8988T (cell line): ENCODE measurements at regions not wholly inside any gene's neighbourhood (a gene's known extent, or its start where the extent isn't known, plus 50 kb on each side); places are given as distances from the start of the nearest gene placed in this dataset.

Experiments used
- DNase-seq: peaks from one replicate; pipeline ENCODE4 v3.0.0; 2011

DNA sequence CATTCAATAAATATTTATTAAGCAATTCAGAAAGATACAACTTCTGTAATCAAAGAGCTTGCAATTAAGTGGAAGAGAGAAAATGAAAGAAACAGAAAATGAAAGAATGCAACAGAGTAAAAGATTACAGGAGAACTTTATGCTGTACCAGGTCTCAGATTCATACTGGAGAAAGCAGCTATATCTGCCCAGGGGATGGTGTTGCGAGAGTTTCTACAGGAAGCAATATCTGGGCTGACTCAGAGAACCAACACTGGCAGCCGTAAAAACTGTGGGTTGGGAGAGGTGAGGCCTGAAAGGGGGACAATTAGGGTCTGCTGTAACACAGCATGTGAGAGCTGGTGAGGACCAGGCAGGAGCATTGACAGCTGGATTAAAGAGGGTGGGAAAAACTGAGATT is 256.7 kb upstream of the TCF21 start:
- no peak for DNase-seq

DNA sequence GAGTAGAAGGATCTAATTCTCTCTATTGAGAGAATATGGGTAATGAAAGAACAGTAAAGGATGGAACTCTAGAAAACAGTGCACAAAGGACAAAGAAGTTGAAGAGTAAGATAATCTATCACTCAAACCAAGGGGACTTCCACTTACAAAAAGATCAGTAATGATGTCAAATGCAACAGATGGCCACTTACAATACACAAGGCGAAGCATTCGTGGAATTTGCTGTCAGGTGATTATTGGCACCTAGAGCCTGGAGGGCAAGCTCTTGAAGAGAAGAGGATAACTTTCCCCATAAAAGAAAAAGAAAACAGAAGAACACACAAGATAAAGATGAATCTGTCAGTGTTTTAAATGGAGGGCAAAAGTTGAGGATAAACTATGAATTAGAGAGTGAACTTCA is 256.0 kb upstream of the TCF21 start:
- no peak for DNase-seq

DNA sequence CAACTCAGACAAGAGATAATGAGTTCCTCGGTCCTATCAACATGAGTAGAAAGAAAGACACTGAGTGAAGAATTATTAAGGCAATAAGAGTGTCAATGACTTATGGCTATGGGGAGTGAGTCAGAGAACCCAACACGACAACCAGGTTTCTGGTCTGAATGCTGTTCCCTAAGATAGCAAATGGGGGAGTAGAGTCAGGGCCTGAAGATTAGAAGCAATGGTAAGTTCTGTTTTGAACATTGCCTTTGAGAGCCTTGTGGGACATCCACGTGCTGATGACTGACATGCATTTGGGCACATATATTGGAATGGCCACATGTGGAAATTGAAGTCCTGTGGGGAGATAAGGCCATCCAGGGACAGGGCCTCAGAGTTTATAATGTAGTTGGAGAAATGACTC is 254.4 kb upstream of the TCF21 start:
- no peak for DNase-seq

DNA sequence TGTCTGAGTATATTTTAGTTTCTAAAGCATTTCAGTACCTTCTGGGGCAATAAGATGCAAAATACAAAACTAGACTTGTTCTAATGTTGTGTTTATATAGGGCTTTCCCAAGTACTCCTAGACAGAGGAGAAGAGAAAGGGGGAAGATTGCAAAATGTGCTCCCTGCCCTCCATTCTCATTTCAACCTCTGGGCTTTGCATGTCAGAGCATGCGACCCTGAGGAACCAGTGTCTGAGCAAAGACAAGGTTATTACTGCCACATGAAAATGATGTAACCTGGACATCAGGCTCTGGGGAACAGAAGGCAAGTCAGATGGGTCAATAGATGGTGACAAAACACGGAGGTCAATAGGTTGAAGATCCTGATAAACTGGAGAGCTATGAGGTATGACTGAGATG is 253.5 kb upstream of the TCF21 start:
- DNase-seq, result no peak

DNA sequence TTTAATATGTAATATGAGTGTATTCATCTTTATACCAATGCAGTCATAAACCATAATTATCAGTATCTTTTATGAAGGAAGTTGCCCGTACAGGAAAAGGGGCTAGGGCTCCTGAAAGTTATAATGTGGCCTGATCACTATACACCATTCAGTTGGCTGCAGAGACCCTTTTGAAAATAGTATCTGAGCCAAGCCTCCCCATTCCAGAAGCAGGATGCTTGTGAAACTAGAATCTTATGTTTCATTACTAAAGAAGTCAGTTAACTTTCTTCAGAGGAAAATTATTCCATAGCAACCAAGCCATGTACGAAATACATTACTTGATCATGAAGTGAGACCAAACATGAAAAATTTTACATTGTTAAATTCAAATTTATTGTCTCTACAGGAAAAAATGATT is 251.5 kb upstream of the TCF21 start:
- DNase-seq, result no peak

DNA sequence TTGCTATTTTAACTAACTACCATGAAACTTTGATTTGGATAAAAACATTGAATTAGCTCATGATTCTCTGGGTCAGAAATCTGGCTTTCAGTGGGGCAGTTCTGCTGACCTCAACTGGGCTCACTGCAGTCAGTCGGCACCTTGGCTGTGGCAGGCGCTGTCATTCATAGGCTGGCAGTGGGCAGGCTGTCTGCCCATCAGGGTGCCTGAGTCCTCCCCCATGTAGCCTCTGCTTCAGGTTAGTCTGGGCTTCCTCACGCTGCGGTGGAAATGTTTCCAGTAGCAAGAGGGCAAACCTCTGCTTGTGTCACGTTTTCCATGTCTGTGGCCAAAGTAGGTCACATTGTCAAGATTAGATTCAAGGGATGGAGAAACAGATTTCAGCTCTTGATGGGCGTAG is 251.0 kb upstream of the TCF21 start:
- no peak for DNase-seq

DNA sequence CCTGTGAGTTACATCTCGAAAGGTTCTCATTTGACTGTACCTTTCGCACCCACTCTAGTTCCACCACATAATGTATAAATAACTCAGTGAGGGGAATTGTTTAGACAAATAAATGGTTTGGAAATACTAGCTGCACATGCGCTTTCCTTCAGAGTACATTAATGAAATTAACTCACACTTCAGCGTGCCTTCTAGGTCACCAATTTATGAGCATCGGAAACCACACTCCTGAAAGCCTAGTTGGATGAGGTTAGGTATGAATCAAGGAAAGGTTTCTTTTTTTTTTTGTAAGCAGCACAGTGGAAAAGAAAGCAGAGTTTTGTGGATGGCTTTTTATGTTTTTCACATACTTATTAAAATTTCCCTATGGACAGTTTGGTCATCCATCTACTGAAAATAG is 247.8 kb upstream of the TCF21 start:
- DNase-seq, result no peak

DNA sequence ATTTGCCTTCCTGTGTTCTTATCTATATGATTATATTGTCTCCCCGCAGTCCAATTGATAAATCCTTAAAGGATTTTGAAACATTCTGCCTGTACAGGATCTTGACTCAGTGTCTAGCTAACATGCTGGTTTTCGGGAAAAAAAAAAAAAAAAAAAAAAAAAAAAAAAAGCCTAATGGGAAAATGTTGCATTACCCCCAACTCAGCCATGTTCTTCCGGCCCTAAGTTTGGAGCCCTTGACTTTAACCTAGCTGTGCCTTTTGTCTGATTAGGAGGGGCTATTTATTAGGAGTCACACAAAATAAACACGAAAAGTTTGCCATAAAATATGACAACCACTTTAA is 244.4 kb upstream of the TCF21 start:
- no peak for DNase-seq

DNA sequence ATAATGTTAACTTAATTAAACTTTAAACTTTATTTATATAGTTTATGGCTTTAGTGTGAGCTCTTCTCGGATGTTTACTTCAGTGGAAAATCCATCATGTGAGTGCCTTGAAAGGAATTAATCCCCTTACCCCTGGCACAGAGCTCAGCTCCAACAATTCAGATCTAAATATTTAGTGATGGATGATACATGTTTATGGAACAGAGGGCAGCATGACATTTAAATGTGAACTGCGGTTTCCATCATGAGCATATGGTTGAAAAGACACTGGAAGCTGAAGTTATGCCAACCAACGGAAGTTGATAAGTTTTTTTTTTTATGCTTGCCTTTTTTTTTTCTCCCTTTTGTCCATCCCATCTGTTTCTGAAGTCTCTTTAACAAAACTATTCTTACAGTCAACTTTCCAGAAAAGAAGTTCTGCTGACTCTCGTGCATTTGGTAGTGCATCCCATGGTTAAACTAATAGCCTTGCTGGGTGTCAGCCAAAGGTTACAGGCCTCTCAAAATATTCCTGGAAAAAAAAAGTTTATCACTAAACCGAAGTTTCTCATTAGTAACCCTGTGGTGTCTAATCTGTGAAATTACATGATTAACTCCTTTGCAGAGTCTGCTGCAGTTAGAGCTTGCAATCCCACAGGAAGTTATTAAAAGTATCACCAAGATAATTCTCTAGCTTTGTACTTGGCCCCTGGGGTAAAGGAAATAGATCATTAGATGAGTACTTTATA is 243.9 kb upstream of the TCF21 start:
- no peak for DNase-seq

DNA sequence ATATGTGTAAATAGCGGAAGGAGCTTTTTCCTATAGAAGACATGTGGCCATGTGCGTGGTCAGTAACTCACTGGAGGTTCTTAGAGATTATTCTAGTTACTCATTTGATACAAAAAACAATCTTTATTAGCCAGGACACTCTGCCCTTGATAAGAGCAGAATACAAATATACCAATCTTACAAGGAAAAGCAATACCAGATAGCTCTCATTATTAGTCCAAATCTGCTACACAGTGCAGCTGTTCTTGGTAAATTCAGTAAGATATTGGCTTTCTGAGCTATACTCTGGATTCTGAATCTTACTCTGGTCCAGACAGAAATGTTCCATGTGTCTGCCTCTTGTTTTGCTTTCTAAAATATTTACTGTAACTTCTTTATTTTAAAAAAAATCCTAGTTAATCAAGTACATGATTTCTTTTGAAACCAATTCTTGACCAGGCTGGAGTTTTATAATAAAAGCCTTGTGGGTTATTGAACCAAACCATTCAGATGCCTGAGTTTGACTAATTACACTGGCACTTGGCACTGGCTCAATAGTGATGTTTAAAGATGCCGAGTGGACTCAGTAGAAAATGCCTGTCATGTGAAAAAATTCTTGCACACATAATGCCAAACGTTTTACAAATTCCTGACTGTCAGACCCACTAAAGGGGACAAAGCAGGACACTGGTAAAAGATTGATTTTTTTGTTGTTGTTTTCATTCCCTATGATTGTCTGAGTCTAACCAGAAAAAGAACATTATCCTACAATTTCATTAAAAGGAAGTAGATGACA is 242.8 kb upstream of the TCF21 start:
- no peak for DNase-seq

DNA sequence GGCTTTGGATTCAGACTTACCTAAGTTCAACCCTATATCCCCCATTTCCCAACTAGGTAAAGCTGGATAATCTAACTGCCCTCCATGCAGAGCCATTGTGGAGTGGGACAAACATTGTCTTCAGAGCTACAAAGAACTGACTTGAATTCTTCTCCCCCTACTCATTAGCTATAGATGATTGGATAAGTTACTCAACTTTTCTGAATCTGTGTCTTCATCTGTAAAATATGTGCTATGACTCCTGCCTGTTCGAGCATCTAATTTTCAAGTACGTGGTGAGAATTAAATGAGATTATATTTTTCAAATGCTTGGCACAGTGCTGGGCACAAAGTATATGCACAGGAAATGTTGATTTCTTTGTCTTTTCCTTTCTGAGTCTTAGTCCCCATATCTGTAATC is 240.3 kb upstream of the TCF21 start:
- no peak for DNase-seq

DNA sequence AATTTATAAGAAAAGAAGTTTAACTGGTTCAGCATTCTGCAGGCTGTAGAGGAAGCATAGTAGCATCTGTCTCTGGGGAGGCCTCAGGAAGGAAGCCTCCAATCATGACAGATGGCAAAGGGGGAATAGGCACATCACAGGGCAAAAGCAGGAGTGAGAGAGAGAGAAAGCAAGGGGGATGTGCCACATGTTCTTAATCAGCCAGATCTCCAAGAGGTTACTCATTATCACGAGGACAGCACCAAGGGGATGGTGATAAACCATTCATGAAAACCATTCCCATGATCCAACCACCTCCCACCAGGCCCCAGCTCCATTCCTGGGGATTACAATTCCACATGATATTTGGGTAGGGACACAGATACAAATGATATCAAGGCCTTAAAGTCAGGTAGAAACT is 217.5 kb upstream of the TCF21 start:
- no peak for DNase-seq

DNA sequence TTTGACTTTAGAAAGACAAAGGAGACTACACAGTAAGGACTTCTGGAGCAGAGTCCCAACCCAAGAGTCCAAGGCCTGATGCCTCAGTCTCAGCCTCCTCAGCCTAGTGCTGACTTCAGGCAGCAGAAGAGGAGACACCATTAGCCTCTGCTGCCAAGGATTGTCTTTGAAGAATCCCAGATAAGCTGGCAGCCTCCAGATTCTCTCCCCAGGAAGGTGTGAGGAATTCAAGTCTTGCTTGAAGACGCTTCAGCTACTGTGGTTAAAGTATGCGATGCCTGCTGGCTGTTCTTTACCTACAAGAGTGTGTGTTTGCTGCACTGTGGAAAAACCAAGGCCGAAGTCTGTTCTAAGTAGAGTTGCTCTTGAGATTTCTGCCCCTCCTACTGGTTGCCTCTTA is 215.9 kb upstream of the TCF21 start:
- no peak for DNase-seq

DNA sequence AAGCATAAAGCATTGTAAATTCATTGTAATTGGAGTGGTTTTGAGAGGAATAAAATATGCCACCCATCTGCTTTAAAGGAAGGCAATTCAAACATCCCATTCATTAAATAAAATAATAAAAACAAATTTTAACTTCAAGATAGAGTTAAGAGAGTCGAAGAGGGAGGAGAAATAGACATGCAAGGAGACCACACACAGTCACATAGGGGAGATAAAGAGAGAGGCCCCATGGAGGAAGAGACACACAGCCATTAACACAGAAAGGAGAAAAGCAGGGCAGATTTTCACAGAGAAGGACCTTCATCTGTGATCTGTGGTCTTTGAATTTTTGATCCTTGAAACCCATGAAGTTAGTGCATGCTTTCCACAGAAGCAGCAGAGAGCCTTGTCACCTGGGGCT is 214.3 kb upstream of the TCF21 start:
- no peak for DNase-seq

DNA sequence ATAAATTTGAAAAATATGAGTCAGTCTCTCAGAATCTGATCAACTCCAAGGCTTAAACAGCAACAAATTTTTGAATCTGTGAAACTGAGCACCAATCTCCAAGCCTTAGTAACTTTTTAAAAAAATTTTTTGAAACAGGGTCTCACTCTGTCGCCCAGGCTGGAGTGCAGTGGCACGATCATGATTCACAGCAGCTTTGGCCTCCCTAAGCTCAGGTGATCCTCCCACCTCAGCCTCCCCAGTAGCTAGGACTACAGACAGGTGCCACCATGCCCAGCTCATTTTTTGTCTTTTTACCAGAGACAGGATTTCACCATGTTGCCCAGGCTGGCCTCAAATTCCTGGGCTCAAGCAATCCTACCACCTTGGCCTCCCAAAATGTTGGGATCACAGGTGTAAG is 207.9 kb upstream of the TCF21 start:
- no peak for DNase-seq

DNA sequence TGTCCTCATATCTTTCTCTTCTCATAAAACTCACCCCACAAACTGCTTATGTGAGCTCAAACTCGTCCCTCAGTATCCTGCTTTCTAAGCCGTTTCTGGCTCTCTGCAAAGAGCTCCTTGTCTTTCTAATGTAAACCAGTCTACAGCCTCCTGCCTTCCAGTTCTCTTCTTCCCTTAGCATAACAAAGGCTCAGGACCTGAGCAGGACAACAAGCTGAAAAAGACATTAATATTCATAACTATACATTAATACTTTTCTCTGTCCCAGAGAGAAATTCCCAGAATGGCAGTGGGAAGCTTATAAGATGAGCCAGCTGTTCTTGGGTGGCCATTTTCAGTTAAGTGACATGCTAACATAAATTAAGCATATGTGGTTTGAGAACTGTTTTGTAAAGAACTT is 207.0 kb upstream of the TCF21 start:
- DNase-seq, result no peak

DNA sequence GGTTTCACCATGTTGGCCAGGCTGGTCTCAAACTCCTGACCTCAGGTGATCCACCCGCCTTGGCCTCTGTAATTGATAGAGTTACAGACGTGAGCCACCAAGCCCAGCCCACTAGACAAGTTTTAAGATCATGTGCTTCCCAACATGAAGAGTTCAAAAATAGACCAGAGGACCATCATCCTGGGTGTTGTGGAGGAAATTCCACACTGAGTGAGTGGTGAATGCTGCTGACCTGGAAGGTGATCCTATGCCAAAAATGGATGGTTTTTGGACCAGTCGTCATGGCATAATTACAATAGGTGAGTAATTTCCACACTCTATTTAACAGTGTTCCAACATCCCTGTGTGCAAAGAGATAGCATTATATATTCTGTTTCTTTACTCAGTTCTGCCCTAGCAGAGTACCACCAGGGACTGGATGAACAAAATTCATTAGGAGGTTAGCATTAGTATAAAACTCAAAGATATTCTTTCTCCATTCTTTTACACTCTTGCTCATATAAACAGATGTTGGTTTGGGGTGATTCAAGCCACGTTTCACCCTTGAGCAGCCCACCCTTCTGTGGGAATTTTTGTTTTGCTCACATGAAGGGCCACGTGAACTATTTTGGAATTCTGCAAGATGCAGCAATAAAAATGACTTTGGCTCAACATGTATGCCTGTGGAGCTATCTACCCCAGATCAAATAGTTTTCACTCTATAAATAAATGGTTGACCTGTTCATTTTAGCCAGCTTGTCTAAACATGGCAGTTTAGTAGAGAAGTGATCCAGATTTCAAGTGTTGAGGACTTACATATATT is 206.2 kb upstream of the TCF21 start:
- no peak for DNase-seq

DNA sequence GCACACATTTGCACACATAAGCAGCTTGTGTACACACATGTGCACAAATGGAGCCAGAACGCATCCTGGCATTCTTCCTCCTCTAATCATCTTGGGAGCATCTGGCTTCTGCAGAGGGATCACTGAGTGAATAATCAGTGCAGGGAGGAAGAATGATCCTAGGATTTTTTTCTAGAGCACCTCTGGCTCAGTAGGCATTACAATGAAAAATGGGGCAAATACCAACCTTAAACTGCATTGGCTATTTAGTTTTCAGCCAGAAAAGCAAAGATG is 205.7 kb upstream of the TCF21 start:
- DNase-seq, result no peak

DNA sequence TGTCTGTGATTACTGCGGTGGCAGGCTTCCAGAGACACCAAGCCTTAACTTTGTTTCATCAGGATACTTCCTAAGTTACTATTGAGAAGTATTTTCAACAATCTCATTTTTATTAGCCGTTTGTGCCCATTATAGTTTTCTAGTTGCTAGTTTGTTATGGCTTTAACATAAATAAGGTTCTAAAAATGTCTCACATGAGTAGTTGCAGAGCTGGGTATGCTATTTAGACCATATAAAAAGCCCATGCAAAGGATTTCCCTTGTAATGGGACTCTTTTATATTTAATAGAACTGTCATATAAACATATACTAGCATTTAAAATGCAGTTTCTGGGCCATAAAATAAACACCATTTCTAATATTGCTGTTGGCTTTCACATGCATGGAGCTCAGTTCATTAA is 205.3 kb upstream of the TCF21 start:
- DNase-seq, result no peak

DNA sequence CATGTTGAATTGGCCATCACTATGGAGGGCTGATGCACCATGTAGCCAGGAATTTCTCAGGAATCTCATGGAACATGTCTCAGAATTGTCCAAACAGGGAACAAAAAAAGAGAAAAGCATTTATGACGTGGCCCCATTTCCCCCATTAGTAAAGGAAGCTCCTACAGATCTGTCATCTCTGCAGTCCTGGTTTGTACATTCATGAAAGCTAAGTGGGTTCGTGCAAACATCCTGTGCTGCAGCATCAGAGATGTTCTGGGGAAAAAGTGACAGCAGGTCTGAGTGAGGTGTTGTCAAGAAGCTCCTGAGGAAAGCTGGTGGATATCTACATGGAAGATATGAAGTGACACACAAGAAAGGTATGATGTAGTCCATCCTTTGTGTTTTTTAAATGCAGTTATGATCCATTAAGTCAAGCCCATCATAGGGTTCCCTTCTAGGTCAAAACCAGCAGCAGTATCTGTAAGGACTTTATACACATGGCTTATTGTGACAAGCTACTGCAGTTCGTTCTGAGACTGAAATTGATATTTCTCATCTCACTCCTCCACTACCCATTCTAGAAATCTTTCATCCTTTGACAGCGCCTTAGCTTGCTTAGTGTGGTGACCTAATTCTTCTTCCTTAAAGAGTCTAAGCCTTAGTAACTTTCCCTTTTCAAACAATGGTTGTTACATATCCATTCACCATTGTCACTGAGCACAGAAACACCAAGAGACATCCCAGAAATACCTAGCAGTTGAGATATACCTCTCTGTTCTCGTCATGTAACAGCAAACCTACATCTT is 200.0 kb upstream of the TCF21 start:
- no peak for DNase-seq

DNA sequence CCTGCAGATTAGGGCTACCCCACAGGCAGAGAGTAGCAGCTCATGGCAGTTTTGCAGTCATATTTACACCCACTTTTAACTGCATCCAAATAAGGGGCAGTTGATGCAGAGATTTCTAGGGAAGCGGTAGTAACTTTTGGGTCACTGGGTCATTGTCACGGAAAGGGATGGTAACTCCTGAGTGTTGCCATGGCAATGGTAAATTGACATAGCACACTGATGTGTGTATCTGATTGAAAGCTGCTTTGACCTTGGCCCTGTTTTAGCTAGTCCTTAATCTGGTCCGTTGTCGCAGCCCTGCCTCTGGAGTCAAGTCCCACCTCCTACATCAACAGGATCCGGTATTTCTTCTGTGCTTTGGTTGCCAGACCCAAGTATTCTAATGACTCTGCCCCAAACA is 199.1 kb upstream of the TCF21 start:
- no peak for DNase-seq

DNA sequence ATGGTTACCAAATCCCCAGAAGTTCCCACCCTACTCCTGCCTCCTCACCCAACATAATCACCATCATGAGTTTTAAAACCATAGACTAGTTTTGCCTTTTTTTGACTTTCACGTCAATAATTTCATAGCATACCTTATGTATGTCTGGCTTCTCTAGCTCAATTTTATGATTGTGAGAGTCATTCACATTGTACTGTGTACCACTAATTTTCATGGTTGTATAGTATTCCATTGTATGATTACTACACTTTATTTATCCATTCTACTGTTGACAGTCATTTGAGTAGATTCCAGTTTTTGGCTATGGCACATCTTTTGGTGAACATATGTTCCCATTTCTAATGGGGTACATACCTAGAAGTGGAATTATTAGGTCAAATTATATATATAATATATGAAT is 195.3 kb upstream of the TCF21 start:
- DNase-seq, result no peak

DNA sequence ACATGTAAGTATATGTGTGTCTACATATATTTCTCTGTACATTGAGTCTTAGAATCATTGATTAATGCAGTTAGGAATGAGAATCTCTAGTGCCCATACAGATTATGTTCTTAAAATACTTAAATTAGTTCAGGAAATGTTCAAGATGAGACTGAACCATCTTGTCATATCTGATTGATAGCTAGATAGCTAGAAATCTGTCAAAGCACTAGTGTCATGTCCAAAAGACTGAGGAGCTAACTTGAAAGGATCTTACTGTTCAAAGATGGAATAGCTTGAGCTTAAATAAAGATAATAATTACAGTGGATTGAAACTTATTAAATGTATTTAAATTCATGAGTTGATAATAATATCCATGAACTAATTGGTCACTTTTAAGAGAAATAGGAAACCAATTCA is 191.7 kb upstream of the TCF21 start:
- DNase-seq, result no peak

DNA sequence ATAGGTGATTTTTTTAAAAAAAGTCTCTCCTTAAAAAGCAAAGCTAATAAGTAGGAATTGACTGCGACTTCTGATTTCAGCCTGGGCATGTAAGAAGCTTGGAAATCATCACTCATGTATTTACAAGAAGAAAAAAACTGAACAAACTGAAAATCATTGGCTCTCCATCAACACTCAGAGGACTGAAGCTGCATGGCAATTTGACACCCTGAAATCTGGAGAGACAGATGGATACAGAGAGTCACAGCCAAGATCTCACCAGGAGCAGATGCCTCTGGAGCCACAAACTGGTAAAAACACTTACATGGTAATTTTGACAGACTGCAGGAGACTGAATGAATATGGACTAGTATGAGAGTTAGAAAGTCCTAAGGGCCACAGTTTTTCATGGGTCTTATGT is 191.2 kb upstream of the TCF21 start:
- DNase-seq, result no peak
